ENCODE measurements at regions not wholly inside any gene's neighbourhood (a gene's known extent, or its start where the extent isn't known, plus 50 kb on each side); places are given as distances from the start of the nearest gene placed in this dataset.

- DNase-seq: peak; percentile 4
Measured at GRCh38 chr3:103919327-103919726, 1447.4 kb upstream of the ALCAM start.

- no peak for DNase-seq
Measured at GRCh38 chr3:103923907-103924306, 1442.8 kb upstream of the ALCAM start.

GRCh38 chr3:103924544-103924943, 1442.2 kb upstream of the ALCAM start:
- DNase-seq: no peak

- DNase-seq: no peak
Measured at GRCh38 chr3:103926936-103927335, 1439.8 kb upstream of the ALCAM start.

- DNase-seq: no peak
Measured at GRCh38 chr3:103927896-103928295, 1438.8 kb upstream of the ALCAM start.

GRCh38 chr3:103937094-103937493, 1429.6 kb upstream of the ALCAM start:
- DNase-seq: no peak

GRCh38 chr3:103947062-103947461, 1419.6 kb upstream of the ALCAM start:
- DNase-seq: no peak

- no peak for DNase-seq
Measured at GRCh38 chr3:103949693-103950092, 1417.0 kb upstream of the ALCAM start.

- no peak for DNase-seq
Measured at GRCh38 chr3:103950676-103951075, 1416.0 kb upstream of the ALCAM start.

- DNase-seq: no peak
Measured at GRCh38 chr3:103953796-103954195, 1412.9 kb upstream of the ALCAM start.

GRCh38 chr3:103960819-103961218, 1405.9 kb upstream of the ALCAM start:
- DNase-seq: no peak

- DNase-seq: no peak
Measured at GRCh38 chr3:103963599-103963998, 1403.1 kb upstream of the ALCAM start.

- DNase-seq: no peak
Measured at GRCh38 chr3:103965764-103966163, 1400.9 kb upstream of the ALCAM start.

GRCh38 chr3:103966749-103967148, 1400.0 kb upstream of the ALCAM start:
- DNase-seq: no peak

- DNase-seq: no peak
Measured at GRCh38 chr3:103968131-103968530, 1398.6 kb upstream of the ALCAM start.

GRCh38 chr3:103968751-103969150, 1398.0 kb upstream of the ALCAM start:
- DNase-seq: no peak

GRCh38 chr3:103976931-103977339, 1389.8 kb upstream of the ALCAM start:
- DNase-seq: no peak

GRCh38 chr3:103977417-103977816, 1389.3 kb upstream of the ALCAM start:
- no peak for DNase-seq

GRCh38 chr3:103991461-103992115, 1375.1 kb upstream of the ALCAM start:
- peak; percentile 15 for DNase-seq

- DNase-seq: no peak
Measured at GRCh38 chr3:103992469-103992868, 1374.2 kb upstream of the ALCAM start.

GRCh38 chr3:104004956-104005355, 1361.8 kb upstream of the ALCAM start:
- DNase-seq: no peak

GRCh38 chr3:104005815-104006214, 1360.9 kb upstream of the ALCAM start:
- DNase-seq: no peak

- DNase-seq: no peak
Measured at GRCh38 chr3:104018541-104018940, 1348.2 kb upstream of the ALCAM start.

- DNase-seq: no peak
Measured at GRCh38 chr3:104031598-104031997, 1335.1 kb upstream of the ALCAM start.

GRCh38 chr3:104032283-104032682, 1334.4 kb upstream of the ALCAM start:
- peak; percentile 24 for DNase-seq
